ENCODE measurements at regions not wholly inside any gene's neighbourhood (a gene's known extent, or its start where the extent isn't known, plus 50 kb on each side); places are given as distances from the start of the nearest gene placed in this dataset.

- no peak for DNase-seq (ENCODE audit: low read depth)
Measured at GRCh38 chr5:168165977-168166376, 125.5 kb upstream of the WWC1 start.

GRCh38 chr5:168167338-168167737 is 124.1 kb upstream of the WWC1 start:
- no peak for DNase-seq (ENCODE audit: low read depth)

GRCh38 chr5:168168978-168169698 is 122.3 kb upstream of the WWC1 start:
- no peak for DNase-seq (ENCODE audit: low read depth)

GRCh38 chr5:168169791-168170190 is 121.7 kb upstream of the WWC1 start:
- DNase-seq (ENCODE audit: low read depth), result no peak

GRCh38 chr5:168171901-168172759 is 119.3 kb upstream of the WWC1 start:
- DNase-seq (ENCODE audit: low read depth), result no peak

GRCh38 chr5:168172760-168173223 is 118.7 kb upstream of the WWC1 start:
- DNase-seq (ENCODE audit: low read depth), result no peak

GRCh38 chr5:168174376-168174775 is 117.1 kb upstream of the WWC1 start:
- DNase-seq (ENCODE audit: low read depth), result no peak

- no peak for DNase-seq (ENCODE audit: low read depth)
Measured at GRCh38 chr5:168176251-168176650, 115.2 kb upstream of the WWC1 start.

- DNase-seq (ENCODE audit: low read depth), result no peak
Measured at GRCh38 chr5:168176941-168177340, 114.5 kb upstream of the WWC1 start.

- no peak for DNase-seq (ENCODE audit: low read depth)
Measured at GRCh38 chr5:168177831-168178450, 113.5 kb upstream of the WWC1 start.

- DNase-seq (ENCODE audit: low read depth), result no peak
Measured at GRCh38 chr5:168179192-168179593, 112.3 kb upstream of the WWC1 start.

- no peak for DNase-seq (ENCODE audit: low read depth)
Measured at GRCh38 chr5:168182269-168182668, 109.2 kb upstream of the WWC1 start.

GRCh38 chr5:168184103-168184502 is 107.3 kb upstream of the WWC1 start:
- DNase-seq (ENCODE audit: low read depth), result no peak

- no peak for DNase-seq (ENCODE audit: low read depth)
Measured at GRCh38 chr5:168186289-168187074, 105.0 kb upstream of the WWC1 start.

- DNase-seq (ENCODE audit: low read depth), result no peak
Measured at GRCh38 chr5:168187614-168188013, 103.8 kb upstream of the WWC1 start.

GRCh38 chr5:168188182-168188581 is 103.3 kb upstream of the WWC1 start:
- DNase-seq (ENCODE audit: low read depth), result no peak

- no peak for DNase-seq (ENCODE audit: low read depth)
Measured at GRCh38 chr5:168192120-168192519, 99.3 kb upstream of the WWC1 start.

- no peak for DNase-seq (ENCODE audit: low read depth)
Measured at GRCh38 chr5:168193493-168194250, 97.8 kb upstream of the WWC1 start.

- no peak for DNase-seq (ENCODE audit: low read depth)
Measured at GRCh38 chr5:168195110-168195509, 96.3 kb upstream of the WWC1 start.

- no peak for DNase-seq (ENCODE audit: low read depth)
Measured at GRCh38 chr5:168198359-168198758, 93.1 kb upstream of the WWC1 start.

GRCh38 chr5:168202996-168203395 is 88.4 kb upstream of the WWC1 start:
- no peak for DNase-seq (ENCODE audit: low read depth)
